ENCODE measurements at regions not wholly inside any gene's neighbourhood (a gene's known extent, or its start where the extent isn't known, plus 50 kb on each side); places are given as distances from the start of the nearest gene placed in this dataset.

GRCh38 chr9:119043996-119044395 is 325.2 kb downstream of the BRINP1 start:
- CTCF ChIA-PET: no interaction called here
- Histone ChIP-seq H3K9me3 (ENCODE audit: control insufficient read depth, insufficient read depth, low read length) (peaks cover 8% of the 10 kb centered on the region), H3K27ac (ENCODE audit: low read depth, low read length) (no peak overlapping the region), H3K27me3 (ENCODE audit: control insufficient read depth, insufficient read depth, low read length) (no peaks in the 10 kb centered on the region), H3K4me3 (ENCODE audit: low read depth, low read length) (no peak overlapping the region)
- TF ChIP-seq CTCF (IDR thresholded peaks at IDR 0.05; ENCODE audit: low read depth, low read length): no peak
- no peak for DNase-seq (ENCODE audit: low read depth, low spot score)
- POLR2A ChIA-PET: no interaction called here

GRCh38 chr9:119044806-119045205 is 324.4 kb downstream of the BRINP1 start:
- H3K9me3 ChIP-seq (ENCODE audit: control insufficient read depth, insufficient read depth, low read length): peaks cover 8% of the 10 kb centered on the region
- no peak for DNase-seq (ENCODE audit: low read depth, low spot score)
- H3K27ac ChIP-seq (ENCODE audit: low read depth, low read length): no peak overlapping the region
- TF ChIP-seq CTCF (IDR thresholded peaks at IDR 0.05; ENCODE audit: low read depth, low read length): no peak
- H3K4me3 ChIP-seq (ENCODE audit: low read depth, low read length): no peak overlapping the region
- H3K27me3 ChIP-seq (ENCODE audit: control insufficient read depth, insufficient read depth, low read length): no peaks in the 10 kb centered on the region
- ChIA-PET POLR2A (no interaction called here), CTCF (no interaction called here)

- DNase-seq (ENCODE audit: low read depth, low spot score): no peak
- CTCF ChIA-PET: no interaction called here
Observed at GRCh38 chr9:119047513-119048307, 321.5 kb downstream of the BRINP1 start.

GRCh38 chr9:119050281-119050680 is 319.0 kb downstream of the BRINP1 start:
- Histone ChIP-seq H3K27me3 (ENCODE audit: control insufficient read depth, insufficient read depth, low read length) (no peaks in the 10 kb centered on the region), H3K9me3 (ENCODE audit: control insufficient read depth, insufficient read depth, low read length) (peaks cover 7% of the 10 kb centered on the region), H3K4me3 (ENCODE audit: low read depth, low read length) (no peak overlapping the region), H3K27ac (ENCODE audit: low read depth, low read length) (no peak overlapping the region)
- no peak for DNase-seq (ENCODE audit: low read depth, low spot score)
- ChIA-PET CTCF (no interaction called here), POLR2A (no interaction called here)
- no peak for TF ChIP-seq CTCF (IDR thresholded peaks at IDR 0.05; ENCODE audit: low read depth, low read length)

More at GRCh38 chr9:119047513-119048307, 321.5 kb downstream of the BRINP1 start:
- Histone ChIP-seq H3K9me3 (ENCODE audit: control insufficient read depth, insufficient read depth, low read length) (peaks cover 3% of the 10 kb centered on the region), H3K4me3 (ENCODE audit: low read depth, low read length) (no peak overlapping the region), H3K27ac (ENCODE audit: low read depth, low read length) (no peak overlapping the region), H3K27me3 (ENCODE audit: control insufficient read depth, insufficient read depth, low read length) (no peaks in the 10 kb centered on the region)
- no peak for TF ChIP-seq CTCF (IDR thresholded peaks at IDR 0.05; ENCODE audit: low read depth, low read length)
- POLR2A ChIA-PET: no interaction called here

GRCh38 chr9:119052339-119053030 is 316.8 kb downstream of the BRINP1 start:
- H3K27me3 ChIP-seq (ENCODE audit: control insufficient read depth, insufficient read depth, low read length): no peaks in the 10 kb centered on the region
- CTCF ChIA-PET: no interaction called here
- TF ChIP-seq CTCF (IDR thresholded peaks at IDR 0.05; ENCODE audit: low read depth, low read length): no peak
- H3K4me3 ChIP-seq (ENCODE audit: low read depth, low read length): no peak overlapping the region
- no peak overlapping the region for H3K27ac ChIP-seq (ENCODE audit: low read depth, low read length)
- no peak for DNase-seq (ENCODE audit: low read depth, low spot score)
- POLR2A ChIA-PET: no interaction called here
- H3K9me3 ChIP-seq (ENCODE audit: control insufficient read depth, insufficient read depth, low read length): peaks cover 4% of the 10 kb centered on the region; the same call in 1 of the 2 replicates
